ENCODE measurements at regions not wholly inside any gene's neighbourhood (a gene's known extent, or its start where the extent isn't known, plus 50 kb on each side); places are given as distances from the start of the nearest gene placed in this dataset.

- DNase-seq (ENCODE audit: low spot score) = no peak
These were observed 955.7 kb downstream of the TUSC7 start for GRCh38 chr3:117665296-117665695.

GRCh38 chr3:117666325-117666724, 956.7 kb downstream of the TUSC7 start:
- no peak for DNase-seq (ENCODE audit: low spot score)

GRCh38 chr3:117666812-117667211, 957.2 kb downstream of the TUSC7 start:
- no peak for DNase-seq (ENCODE audit: low spot score)

- no peak for DNase-seq (ENCODE audit: low spot score)
These were observed 960.2 kb downstream of the TUSC7 start for GRCh38 chr3:117669774-117670173.

GRCh38 chr3:117671722-117672318, 962.2 kb downstream of the TUSC7 start:
- no peak for DNase-seq (ENCODE audit: low spot score)

- DNase-seq (ENCODE audit: low spot score) = no peak
These were observed 964.7 kb downstream of the TUSC7 start for GRCh38 chr3:117674321-117674720.

- peak; percentile 55 for DNase-seq (ENCODE audit: low spot score)
These were observed 972.0 kb downstream of the TUSC7 start for GRCh38 chr3:117681619-117682018.

GRCh38 chr3:117687096-117687495, 977.5 kb downstream of the TUSC7 start:
- DNase-seq (ENCODE audit: low spot score) = no peak

- DNase-seq (ENCODE audit: low spot score) = no peak
These were observed 979.0 kb downstream of the TUSC7 start for GRCh38 chr3:117688583-117688982.

GRCh38 chr3:117691526-117691925, 981.9 kb downstream of the TUSC7 start:
- DNase-seq (ENCODE audit: low spot score) = no peak

GRCh38 chr3:117692416-117692995, 982.9 kb downstream of the TUSC7 start:
- DNase-seq (ENCODE audit: low spot score) = no peak

- DNase-seq (ENCODE audit: low spot score) = peak; percentile 11
These were observed 985.7 kb downstream of the TUSC7 start for GRCh38 chr3:117695321-117695720.

- no peak for DNase-seq (ENCODE audit: low spot score)
These were observed 986.5 kb downstream of the TUSC7 start for GRCh38 chr3:117695871-117696645.

GRCh38 chr3:117696851-117697407, 987.4 kb downstream of the TUSC7 start:
- DNase-seq (ENCODE audit: low spot score) = no peak

GRCh38 chr3:117699058-117699457, 989.5 kb downstream of the TUSC7 start:
- no peak for DNase-seq (ENCODE audit: low spot score)

- DNase-seq (ENCODE audit: low spot score) = no peak
These were observed 991.2 kb downstream of the TUSC7 start for GRCh38 chr3:117700573-117701360.

GRCh38 chr3:117705011-117705410, 995.4 kb downstream of the TUSC7 start:
- no peak for DNase-seq (ENCODE audit: low spot score)

GRCh38 chr3:117706037-117706436, 996.5 kb downstream of the TUSC7 start:
- peak; percentile 61 for DNase-seq (ENCODE audit: low spot score)

- DNase-seq (ENCODE audit: low spot score) = no peak
These were observed 997.2 kb downstream of the TUSC7 start for GRCh38 chr3:117706756-117707155.

- no peak for DNase-seq (ENCODE audit: low spot score)
These were observed 999.0 kb downstream of the TUSC7 start for GRCh38 chr3:117708601-117709000.

- no peak for DNase-seq (ENCODE audit: low spot score)
These were observed 999.5 kb downstream of the TUSC7 start for GRCh38 chr3:117709108-117709507.

- DNase-seq (ENCODE audit: low spot score) = no peak
These were observed 1000.9 kb downstream of the TUSC7 start for GRCh38 chr3:117710501-117710900.
